ENCODE measurements at regions not wholly inside any gene's neighbourhood (a gene's known extent, or its start where the extent isn't known, plus 50 kb on each side); places are given as distances from the start of the nearest gene placed in this dataset.

DNA sequence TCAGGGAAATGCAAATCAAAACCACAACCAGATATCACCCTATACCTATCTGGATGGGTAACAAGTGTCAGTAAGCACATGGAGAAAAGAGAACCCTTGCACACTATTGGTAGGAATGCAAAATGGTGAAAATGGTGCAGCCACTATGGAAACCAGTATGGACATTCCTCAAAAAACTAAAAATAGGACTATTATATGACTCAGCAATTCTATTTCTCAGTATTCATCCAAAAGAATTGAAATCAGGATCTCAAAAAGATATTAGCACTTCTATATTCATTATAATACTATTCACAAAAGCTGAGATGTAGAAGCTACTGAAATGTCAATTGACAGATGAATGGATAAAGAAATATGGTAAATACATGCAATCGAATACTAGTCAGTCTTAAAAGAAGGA lies 491.1 kb upstream of the MYT1L start:
- no peak for TF ChIP-seq POLR2A (IDR thresholded peaks at IDR 0.05)
- TF ChIP-seq, protein P1, sequence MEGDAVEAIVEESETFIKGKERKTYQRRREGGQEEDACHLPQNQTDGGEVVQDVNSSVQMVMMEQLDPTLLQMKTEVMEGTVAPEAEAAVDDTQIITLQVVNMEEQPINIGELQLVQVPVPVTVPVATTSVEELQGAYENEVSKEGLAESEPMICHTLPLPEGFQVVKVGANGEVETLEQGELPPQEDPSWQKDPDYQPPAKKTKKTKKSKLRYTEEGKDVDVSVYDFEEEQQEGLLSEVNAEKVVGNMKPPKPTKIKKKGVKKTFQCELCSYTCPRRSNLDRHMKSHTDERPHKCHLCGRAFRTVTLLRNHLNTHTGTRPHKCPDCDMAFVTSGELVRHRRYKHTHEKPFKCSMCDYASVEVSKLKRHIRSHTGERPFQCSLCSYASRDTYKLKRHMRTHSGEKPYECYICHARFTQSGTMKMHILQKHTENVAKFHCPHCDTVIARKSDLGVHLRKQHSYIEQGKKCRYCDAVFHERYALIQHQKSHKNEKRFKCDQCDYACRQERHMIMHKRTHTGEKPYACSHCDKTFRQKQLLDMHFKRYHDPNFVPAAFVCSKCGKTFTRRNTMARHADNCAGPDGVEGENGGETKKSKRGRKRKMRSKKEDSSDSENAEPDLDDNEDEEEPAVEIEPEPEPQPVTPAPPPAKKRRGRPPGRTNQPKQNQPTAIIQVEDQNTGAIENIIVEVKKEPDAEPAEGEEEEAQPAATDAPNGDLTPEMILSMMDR (IDR thresholded peaks at IDR 0.05 in 4 of 5, conservative IDR thresholded peaks at IDR 0.05 in 1 of 5): no peak

All from gastrocnemius medialis (tissue), 4 donors.